ENCODE measurements at regions not wholly inside any gene's neighbourhood (a gene's known extent, or its start where the extent isn't known, plus 50 kb on each side); places are given as distances from the start of the nearest gene placed in this dataset.

DNA sequence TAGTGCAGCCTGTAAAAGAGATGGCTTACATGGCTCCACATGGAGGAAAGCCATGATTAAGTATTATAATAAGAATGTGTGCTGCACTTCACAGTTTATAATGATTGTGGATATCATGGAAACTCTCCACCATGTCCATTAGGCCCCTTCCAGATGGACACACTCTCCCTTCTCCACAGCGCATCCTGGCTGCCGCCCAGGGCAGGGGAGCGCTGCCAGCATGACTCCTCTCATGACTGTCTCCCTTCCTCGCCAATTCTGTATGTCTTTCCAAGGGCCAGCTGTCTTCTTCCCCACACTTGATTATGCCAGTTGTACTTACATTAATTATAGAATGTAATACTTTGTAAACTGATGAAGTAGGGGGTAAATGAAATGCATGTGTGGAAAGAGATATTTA lies 259.3 kb upstream of the TMEM72 start:
- H3K4me1 ChIP-seq (replicated peaks): no peaks in the 10 kb centered on the region
- H3K27ac ChIP-seq: no peak overlapping the region
- H3K27me3 ChIP-seq (replicated peaks; ENCODE audit: insufficient read depth): no peaks in the 10 kb centered on the region
- TF ChIP-seq, protein P1, sequence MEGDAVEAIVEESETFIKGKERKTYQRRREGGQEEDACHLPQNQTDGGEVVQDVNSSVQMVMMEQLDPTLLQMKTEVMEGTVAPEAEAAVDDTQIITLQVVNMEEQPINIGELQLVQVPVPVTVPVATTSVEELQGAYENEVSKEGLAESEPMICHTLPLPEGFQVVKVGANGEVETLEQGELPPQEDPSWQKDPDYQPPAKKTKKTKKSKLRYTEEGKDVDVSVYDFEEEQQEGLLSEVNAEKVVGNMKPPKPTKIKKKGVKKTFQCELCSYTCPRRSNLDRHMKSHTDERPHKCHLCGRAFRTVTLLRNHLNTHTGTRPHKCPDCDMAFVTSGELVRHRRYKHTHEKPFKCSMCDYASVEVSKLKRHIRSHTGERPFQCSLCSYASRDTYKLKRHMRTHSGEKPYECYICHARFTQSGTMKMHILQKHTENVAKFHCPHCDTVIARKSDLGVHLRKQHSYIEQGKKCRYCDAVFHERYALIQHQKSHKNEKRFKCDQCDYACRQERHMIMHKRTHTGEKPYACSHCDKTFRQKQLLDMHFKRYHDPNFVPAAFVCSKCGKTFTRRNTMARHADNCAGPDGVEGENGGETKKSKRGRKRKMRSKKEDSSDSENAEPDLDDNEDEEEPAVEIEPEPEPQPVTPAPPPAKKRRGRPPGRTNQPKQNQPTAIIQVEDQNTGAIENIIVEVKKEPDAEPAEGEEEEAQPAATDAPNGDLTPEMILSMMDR (IDR thresholded peaks at IDR 0.05): no peak
- TF ChIP-seq POLR2A (IDR thresholded peaks at IDR 0.05) (no peak), POLR2AphosphoS5 (IDR thresholded peaks at IDR 0.05) (no peak)
- no peak for DNase-seq (ENCODE audit: low spot score)
- H3K36me3 ChIP-seq: no peaks in the 10 kb centered on the region
- no peaks in the 10 kb centered on the region for H3K9me3 ChIP-seq
- intact Hi-C loops (cut with DNase I): no loop called here
- no peak overlapping the region for H3K4me3 ChIP-seq
- 83% methylated on average over 4 of the region's 4 CpGs for WGBS

DNA sequence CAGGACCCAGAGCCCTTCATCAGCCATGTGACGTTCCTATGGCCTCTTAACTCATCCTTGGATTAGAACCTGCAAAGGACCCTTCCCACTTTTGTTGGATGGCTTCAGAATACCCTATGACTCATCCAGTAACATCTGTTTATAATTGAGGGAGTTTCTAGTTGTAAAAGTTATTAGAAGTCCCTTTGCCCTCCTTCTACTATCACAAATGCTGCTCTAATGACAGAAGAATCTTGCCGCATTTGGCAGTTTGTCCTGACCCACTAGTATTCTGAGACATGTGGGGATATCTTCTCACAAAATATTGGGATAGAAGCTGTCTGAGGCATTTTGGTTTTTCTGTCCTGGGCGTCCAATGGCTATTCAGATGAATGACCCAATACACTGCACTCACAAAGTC lies 251.8 kb upstream of the TMEM72 start:
- 86% methylated on average over 3 of the region's 3 CpGs for WGBS
- intact Hi-C loops (cut with DNase I): no loop called here
- H3K4me3 ChIP-seq: no peak overlapping the region
- no peaks in the 10 kb centered on the region for H3K4me1 ChIP-seq (replicated peaks)
- H3K36me3 ChIP-seq: no peaks in the 10 kb centered on the region
- no peaks in the 10 kb centered on the region for H3K9me3 ChIP-seq
- no peak overlapping the region for H3K27ac ChIP-seq
- H3K27me3 ChIP-seq (replicated peaks; ENCODE audit: insufficient read depth): no peaks in the 10 kb centered on the region
- no peak for DNase-seq (ENCODE audit: low spot score)
- no peak for TF ChIP-seq POLR2AphosphoS5 (IDR thresholded peaks at IDR 0.05)
- TF ChIP-seq POLR2A (IDR thresholded peaks at IDR 0.05): no peak
- TF ChIP-seq, protein P1 (IDR thresholded peaks at IDR 0.05): no peak

DNA sequence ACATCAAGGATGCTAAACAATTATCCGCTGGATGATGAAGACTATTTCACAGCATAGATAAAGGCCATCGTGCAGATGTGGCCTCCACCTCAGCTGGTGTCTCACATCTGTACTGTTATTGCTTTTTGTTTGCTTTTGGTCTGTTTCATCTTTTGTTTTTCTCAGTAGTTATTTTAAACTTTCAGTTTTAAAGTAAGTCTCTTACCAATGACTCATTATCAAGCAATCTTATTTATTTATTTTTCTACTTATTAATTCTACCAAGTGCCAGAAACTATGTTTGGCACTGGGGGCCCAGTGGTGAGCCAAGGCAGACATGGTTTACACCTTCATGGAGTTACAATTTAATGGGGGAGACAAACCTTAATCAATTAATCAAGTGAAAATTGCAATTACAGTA lies 250.9 kb upstream of the TMEM72 start:
- TF ChIP-seq POLR2AphosphoS5 (IDR thresholded peaks at IDR 0.05) (no peak), POLR2A (IDR thresholded peaks at IDR 0.05) (no peak)
- TF ChIP-seq, protein P1 (IDR thresholded peaks at IDR 0.05): no peak
- Histone ChIP-seq H3K4me1 (replicated peaks) (no peaks in the 10 kb centered on the region), H3K4me3 (no peak overlapping the region), H3K27ac (no peak overlapping the region), H3K9me3 (no peaks in the 10 kb centered on the region), H3K36me3 (no peaks in the 10 kb centered on the region), H3K27me3 (replicated peaks; ENCODE audit: insufficient read depth) (no peaks in the 10 kb centered on the region)
- DNase-seq (ENCODE audit: low spot score): no peak
- 58% methylated on average over 2 of the region's 2 CpGs for WGBS
- intact Hi-C loops (cut with DNase I): no loop called here

DNA sequence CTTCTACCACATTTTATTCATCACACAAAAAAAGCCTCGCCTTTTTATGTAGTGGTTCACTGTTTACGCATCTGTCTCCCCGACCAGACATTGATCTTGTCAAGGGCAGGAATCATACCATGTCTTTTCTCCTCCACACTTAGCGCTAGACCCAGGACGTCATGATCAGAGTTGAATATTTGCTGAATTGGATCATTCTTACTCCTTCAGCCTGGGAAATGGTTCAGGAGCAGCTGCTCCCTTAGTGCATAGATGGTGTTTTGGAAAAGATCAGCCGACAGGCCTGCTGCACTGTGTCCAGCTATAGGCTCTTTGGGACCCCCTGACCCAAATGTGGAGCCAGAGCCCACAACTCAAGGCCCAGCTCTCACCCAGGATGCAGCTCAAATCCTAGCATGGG lies 249.1 kb upstream of the TMEM72 start:
- Histone ChIP-seq H3K36me3 (no peaks in the 10 kb centered on the region), H3K27me3 (replicated peaks; ENCODE audit: insufficient read depth) (no peaks in the 10 kb centered on the region), H3K4me1 (replicated peaks) (no peaks in the 10 kb centered on the region), H3K9me3 (no peaks in the 10 kb centered on the region), H3K4me3 (no peak overlapping the region), H3K27ac (no peak overlapping the region)
- intact Hi-C loops (cut with DNase I): no loop called here
- TF ChIP-seq POLR2AphosphoS5 (IDR thresholded peaks at IDR 0.05) (no peak), POLR2A (IDR thresholded peaks at IDR 0.05) (no peak)
- TF ChIP-seq, protein P1 (IDR thresholded peaks at IDR 0.05): no peak
- no peak for DNase-seq (ENCODE audit: low spot score)
- 71% methylated on average over 6 of the region's 6 CpGs for WGBS

DNA sequence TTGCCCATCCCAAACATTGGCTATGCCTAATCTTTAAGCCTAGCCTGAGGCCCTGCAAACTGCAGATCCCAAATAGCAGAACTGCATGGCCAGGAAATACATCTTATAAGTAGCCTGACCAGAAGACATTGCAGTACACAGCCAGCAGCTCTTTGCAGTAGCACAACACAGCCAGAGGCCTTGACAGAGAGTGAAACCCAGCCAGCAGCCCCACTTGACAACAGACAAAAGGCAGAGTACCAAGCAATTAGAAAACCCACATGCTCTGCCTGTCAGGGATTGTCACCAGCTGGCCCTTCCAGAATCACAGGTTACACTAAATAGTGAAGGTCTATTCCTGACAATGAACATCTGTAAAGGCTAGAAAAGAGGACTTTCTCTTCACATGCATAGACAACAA lies 242.8 kb upstream of the TMEM72 start:
- no peak for DNase-seq (ENCODE audit: low spot score)
- intact Hi-C loops (cut with DNase I): no loop called here

More for the DNA sequence above, 242.8 kb upstream of the TMEM72 start:
- no peaks in the 10 kb centered on the region for H3K4me1 ChIP-seq (replicated peaks)
- no peaks in the 10 kb centered on the region for H3K27me3 ChIP-seq (replicated peaks; ENCODE audit: insufficient read depth)
- H3K4me3 ChIP-seq: no peak overlapping the region
- no peaks in the 10 kb centered on the region for H3K36me3 ChIP-seq
- TF ChIP-seq POLR2AphosphoS5 (IDR thresholded peaks at IDR 0.05): no peak
- TF ChIP-seq POLR2A (IDR thresholded peaks at IDR 0.05): no peak
- TF ChIP-seq, protein P1 (IDR thresholded peaks at IDR 0.05): no peak
- no peaks in the 10 kb centered on the region for H3K9me3 ChIP-seq
- H3K27ac ChIP-seq: no peak overlapping the region

Data from prostate gland (tissue), 2 donors.